GM12801 (cell line): ENCODE measurements at regions not wholly inside any gene's neighbourhood (a gene's known extent, or its start where the extent isn't known, plus 50 kb on each side); places are given as distances from the start of the nearest gene placed in this dataset.

Experiments used
- CTCF ChIP-seq: IDR thresholded peaks from one replicate; pipeline ENCODE4 v1.5.1; 2011; ENCODE audit warnings: control low read depth; ENCODE audit not compliant: insufficient read length; ENCODE audit errors: extremely low read depth

GRCh38 chr1:220942278-220942677 lies 63.0 kb downstream of the HLX start:
- no peak for TF ChIP-seq CTCF

- no peak for TF ChIP-seq CTCF
Measured at GRCh38 chr1:220943319-220943996, 64.2 kb downstream of the HLX start.

GRCh38 chr1:220950576-220950975 lies 71.3 kb downstream of the HLX start:
- TF ChIP-seq CTCF, result no peak

- TF ChIP-seq CTCF, result no peak
Measured at GRCh38 chr1:220952961-220953643, 73.9 kb downstream of the HLX start.

GRCh38 chr1:220954321-220955075 lies 75.3 kb downstream of the HLX start:
- TF ChIP-seq CTCF, result no peak

- TF ChIP-seq CTCF, result no peak
Measured at GRCh38 chr1:220955116-220955515, 75.9 kb downstream of the HLX start.

- no peak for TF ChIP-seq CTCF
Measured at GRCh38 chr1:220956501-220957232, 77.4 kb downstream of the HLX start.
